H9 (cell line): ENCODE measurements at regions not wholly inside any gene's neighbourhood (a gene's known extent, or its start where the extent isn't known, plus 50 kb on each side); places are given as distances from the start of the nearest gene placed in this dataset.

ENCODE experiments used
- DNase-seq: peaks from one replicate; pipeline ENCODE4 v3.0.0-alpha.2; 2017
- H2AFZ ChIP-seq: one replicate; pipeline ENCODE4 v1.6.1; 2013; ENCODE audit warnings: mild to moderate bottlenecking, low read length, control low read depth, moderate library complexity
- H2AK5ac ChIP-seq: 2 replicates; pipeline ENCODE4 v1.6.1; 2013; ENCODE audit warnings: low read length, control low read depth, mixed read lengths; ENCODE audit not compliant: insufficient read length
- H2BK120ac ChIP-seq: one replicate; pipeline ENCODE4 v1.6.1; 2013; ENCODE audit warnings: low read depth, mild to moderate bottlenecking, low read length, control low read depth, inconsistent platforms; ENCODE audit not compliant: poor library complexity, severe bottlenecking
- H2BK12ac ChIP-seq: 2 replicates; pipeline ENCODE4 v1.6.1; 2013; ENCODE audit warnings: low read length, control low read depth, mixed read lengths, low read depth; ENCODE audit not compliant: insufficient read length
- H2BK15ac ChIP-seq: 2 replicates; pipeline ENCODE4 v1.6.1; 2013; ENCODE audit warnings: low read depth, low read length, control low read depth
- H2BK20ac ChIP-seq: one replicate; pipeline ENCODE4 v1.6.1; 2013; ENCODE audit warnings: low read depth, mild to moderate bottlenecking, low read length, control low read depth, inconsistent platforms; ENCODE audit not compliant: poor library complexity, severe bottlenecking
- H2BK5ac ChIP-seq: 2 replicates; pipeline ENCODE4 v1.6.1; 2013; ENCODE audit warnings: low read length, control low read depth, mixed read lengths; ENCODE audit not compliant: insufficient read length
- H3K14ac ChIP-seq: 2 replicates; pipeline ENCODE4 v1.6.1; 2013; ENCODE audit warnings: low read length, control low read depth; ENCODE audit not compliant: insufficient read depth
- H3K18ac ChIP-seq: 2 replicates; pipeline ENCODE4 v1.6.1; 2013; ENCODE audit warnings: low read depth, mild to moderate bottlenecking, mixed read lengths, low read length, control low read depth; ENCODE audit not compliant: insufficient read length
- H3K23ac ChIP-seq: 2 replicates; pipeline ENCODE4 v1.6.1; 2013; ENCODE audit warnings: low read length, control low read depth, mixed read lengths, low read depth; ENCODE audit not compliant: insufficient read length
- H3K23me2 ChIP-seq: 2 replicates; pipeline ENCODE4 v1.6.1; 2013; ENCODE audit warnings: low read depth, mild to moderate bottlenecking, mixed read lengths, low read length, control low read depth; ENCODE audit not compliant: insufficient read length, poor library complexity, severe bottlenecking
- H3K27ac ChIP-seq: 2 replicates; pipeline ENCODE4 v1.5.1; 2013; ENCODE audit warnings: low read length, control low read depth, mixed read lengths, low read depth; ENCODE audit not compliant: insufficient read length
- H3K27me3 ChIP-seq: 2 replicates; pipeline ENCODE4 v1.6.1; 2013; ENCODE audit warnings: low read length, control low read depth, inconsistent platforms; ENCODE audit not compliant: insufficient read depth
- H3K4ac ChIP-seq: 2 replicates; pipeline ENCODE4 v1.6.1; 2013; ENCODE audit warnings: low read depth, mild to moderate bottlenecking, control low read depth, inconsistent platforms, low read length, moderate library complexity
- H3K4me1 ChIP-seq: 2 replicates; pipeline ENCODE4 v1.6.1; 2013; ENCODE audit warnings: low read length, control low read depth, inconsistent platforms; ENCODE audit not compliant: insufficient read depth
- H3K4me2 ChIP-seq: 2 replicates; pipeline ENCODE4 v1.6.1; 2013; ENCODE audit warnings: low read length, control low read depth, mixed read lengths; ENCODE audit not compliant: insufficient read length, insufficient read depth
- H3K56ac ChIP-seq: 2 replicates; pipeline ENCODE4 v1.6.1; 2013; ENCODE audit warnings: low read depth, mild to moderate bottlenecking, mixed read lengths, low read length, control low read depth; ENCODE audit not compliant: insufficient read length
- H3K79me1 ChIP-seq: 2 replicates; pipeline ENCODE4 v1.6.1; 2013; ENCODE audit warnings: low read depth, mild to moderate bottlenecking, moderate library complexity, low read length, control low read depth, inconsistent platforms; ENCODE audit not compliant: insufficient read depth, poor library complexity, severe bottlenecking
- H3K79me2 ChIP-seq: 2 replicates; pipeline ENCODE4 v1.6.1; 2013; ENCODE audit warnings: low read length, control low read depth, inconsistent platforms; ENCODE audit not compliant: insufficient read depth
- H3K9ac ChIP-seq: 2 replicates; pipeline ENCODE4 v1.6.1; 2013; ENCODE audit warnings: low read length, control low read depth, mixed read lengths; ENCODE audit not compliant: insufficient read length; ENCODE audit errors: extremely low read depth
- H3K9me3 ChIP-seq: one replicate; pipeline ENCODE4 v1.6.1; 2013; ENCODE audit warnings: low read depth, low read length, inconsistent platforms; ENCODE audit not compliant: control insufficient read depth
- H3T11ph ChIP-seq: one replicate; pipeline ENCODE4 v1.6.1; 2013; ENCODE audit warnings: mild to moderate bottlenecking, low read length, control low read depth, inconsistent platforms
- H4K20me1 ChIP-seq: one replicate; pipeline ENCODE4 v1.6.1; 2013; ENCODE audit not compliant: control insufficient read depth, insufficient read length, insufficient read depth
- H4K5ac ChIP-seq: 2 replicates; pipeline ENCODE4 v1.6.1; 2013; ENCODE audit warnings: low read depth, mild to moderate bottlenecking, mixed read lengths, low read length, control low read depth; ENCODE audit not compliant: insufficient read length
- H4K8ac ChIP-seq: replicated peaks from 2 replicates; pipeline ENCODE4 v1.6.1; 2013; ENCODE audit warnings: low read length, control low read depth, mixed read lengths, low read depth; ENCODE audit not compliant: insufficient read length
- H4K91ac ChIP-seq: 2 replicates; pipeline ENCODE4 v1.6.1; 2013; ENCODE audit warnings: low read depth, mild to moderate bottlenecking, moderate library complexity, mixed read lengths, low read length, control low read depth; ENCODE audit not compliant: insufficient read length
- H3K27ac Mint-ChIP-seq, 3 experiments: 2 replicates in 2 of 3; 3 replicates in 1 of 3; pipeline ENCODE4 v1.8.0; 2020 to 2021; ENCODE audit warnings: mixed read lengths in 3 of 3, mild to moderate bottlenecking in 1 of 3, moderate library complexity in 1 of 3
- H3K27me3 Mint-ChIP-seq: 2 replicates; pipeline ENCODE4 v1.8.0; 2021; ENCODE audit warnings: low read depth, mild to moderate bottlenecking, moderate library complexity, mixed read lengths
- H3K36me3 Mint-ChIP-seq, 3 experiments: 2 replicates in 2 of 3; 3 replicates in 1 of 3; pipeline ENCODE4 v1.8.0; 2020 to 2021; ENCODE audit warnings: low read depth in 3 of 3, mixed read lengths in 3 of 3; ENCODE audit not compliant: insufficient read depth in 1 of 3
- H3K4me1 Mint-ChIP-seq, 2 experiments: 2 replicates each; pipeline ENCODE4 v1.8.0; 2020; ENCODE audit warnings: mixed read lengths in 2 of 2
- H3K4me3 Mint-ChIP-seq, 2 experiments: 2 replicates in 1 of 2; 3 replicates in 1 of 2; pipeline ENCODE4 v1.8.0; 2020 to 2021; ENCODE audit warnings: mild to moderate bottlenecking in 2 of 2, mixed read lengths in 2 of 2, moderate library complexity in 1 of 2
- H3K9me3 Mint-ChIP-seq, 2 experiments: 2 replicates in 1 of 2; 3 replicates in 1 of 2; pipeline ENCODE4 v1.8.0; 2020; ENCODE audit warnings: mild to moderate bottlenecking in 2 of 2, mixed read lengths in 2 of 2, moderate library complexity in 1 of 2
- WGBS: extraction: QIAGEN DNeasy Blood & Tissue Kit; methylation state at CpG from one replicate; pipeline ENCODE4 v1.1.7; 2013; ENCODE audit warnings: missing lambda C conversion rate, low lambda C conversion rate, mixed read lengths; ENCODE audit not compliant: insufficient read length; ENCODE audit errors: extremely low coverage; 5-methylcytosine and 5-hydroxymethylcytosine counted together
- TF ChIP-seq, protein P1 (sequence below): fragments of 200-600 bp; sonication (generic); conservative IDR thresholded peaks from 3 replicates; pipeline ENCODE4 v1.8.0; 2021; ENCODE audit warnings: antibody characterized with exemption, mild to moderate bottlenecking

DNA sequence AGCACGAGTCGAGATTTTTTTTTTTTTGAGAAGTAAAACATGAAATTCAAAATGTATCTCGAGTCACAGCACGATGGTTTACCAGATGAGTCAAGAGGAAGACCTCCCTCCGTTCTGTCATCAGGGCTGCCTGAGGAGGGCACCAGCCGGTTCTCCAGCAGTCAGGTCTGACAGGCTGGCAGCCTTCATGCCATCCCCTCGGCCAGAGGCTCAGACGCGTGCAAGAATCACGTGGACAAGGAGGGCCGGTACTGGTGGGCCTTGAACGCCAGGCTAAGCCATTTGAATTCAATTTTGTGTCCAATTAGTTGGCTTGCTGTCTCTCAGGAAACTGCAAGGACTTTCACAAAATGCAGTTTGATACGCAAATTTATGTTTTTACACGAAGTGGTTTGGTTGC lies 1412.2 kb downstream of the BRD1 start:
- H3K4ac ChIP-seq = no peak overlapping the region
- Mint-ChIP-seq H3K4me1 (peaks cover 17 to 19% of the 10 kb centered on the region in 2 experiments), H3K27me3 (peaks cover 3% of the 10 kb centered on the region), H3K4me3 (no peak overlapping the region), H3K27ac (no peak overlapping the region), H3K36me3 (no peaks in the 10 kb centered on the region), H3K9me3 (no peaks in the 10 kb centered on the region; a peak in 1 of 5 replicates)
- H2BK15ac ChIP-seq = no peak overlapping the region
- H3T11ph ChIP-seq = no peak overlapping the region
- no peak overlapping the region for H2AFZ ChIP-seq
- H3K9me3 ChIP-seq = no peaks in the 10 kb centered on the region
- no peaks in the 10 kb centered on the region for H3K79me2 ChIP-seq
- TF ChIP-seq, protein P1, sequence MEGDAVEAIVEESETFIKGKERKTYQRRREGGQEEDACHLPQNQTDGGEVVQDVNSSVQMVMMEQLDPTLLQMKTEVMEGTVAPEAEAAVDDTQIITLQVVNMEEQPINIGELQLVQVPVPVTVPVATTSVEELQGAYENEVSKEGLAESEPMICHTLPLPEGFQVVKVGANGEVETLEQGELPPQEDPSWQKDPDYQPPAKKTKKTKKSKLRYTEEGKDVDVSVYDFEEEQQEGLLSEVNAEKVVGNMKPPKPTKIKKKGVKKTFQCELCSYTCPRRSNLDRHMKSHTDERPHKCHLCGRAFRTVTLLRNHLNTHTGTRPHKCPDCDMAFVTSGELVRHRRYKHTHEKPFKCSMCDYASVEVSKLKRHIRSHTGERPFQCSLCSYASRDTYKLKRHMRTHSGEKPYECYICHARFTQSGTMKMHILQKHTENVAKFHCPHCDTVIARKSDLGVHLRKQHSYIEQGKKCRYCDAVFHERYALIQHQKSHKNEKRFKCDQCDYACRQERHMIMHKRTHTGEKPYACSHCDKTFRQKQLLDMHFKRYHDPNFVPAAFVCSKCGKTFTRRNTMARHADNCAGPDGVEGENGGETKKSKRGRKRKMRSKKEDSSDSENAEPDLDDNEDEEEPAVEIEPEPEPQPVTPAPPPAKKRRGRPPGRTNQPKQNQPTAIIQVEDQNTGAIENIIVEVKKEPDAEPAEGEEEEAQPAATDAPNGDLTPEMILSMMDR = no peak
- H2AK5ac ChIP-seq = no peak overlapping the region
- DNase-seq = no peak
- no peak overlapping the region for H2BK12ac ChIP-seq
- no CpG with 5 or more reads among the region's 14 CpGs for WGBS
- H2BK5ac ChIP-seq = no peak overlapping the region
- no peak overlapping the region for H2BK120ac ChIP-seq
- no peak overlapping the region for H4K91ac ChIP-seq
- H3K4me1 ChIP-seq = peaks cover 6% of the 10 kb centered on the region; the same call in 1 of the 2 replicates
- H3K9ac ChIP-seq = no peak overlapping the region
- no peak overlapping the region for H2BK20ac ChIP-seq
- H3K56ac ChIP-seq = no peak overlapping the region
- no peak overlapping the region; the same call in 1 of the 2 replicates for H3K14ac ChIP-seq
- no peak overlapping the region for H4K8ac ChIP-seq
- no peaks in the 10 kb centered on the region for H3K27me3 ChIP-seq
- H4K5ac ChIP-seq = no peak overlapping the region
- H4K20me1 ChIP-seq = no peaks in the 10 kb centered on the region
- no peaks in the 10 kb centered on the region for H3K79me1 ChIP-seq
- no peak overlapping the region for H3K23ac ChIP-seq
- no peak overlapping the region for H3K4me2 ChIP-seq
- H3K18ac ChIP-seq = no peak overlapping the region
- H3K23me2 ChIP-seq = no peaks in the 10 kb centered on the region
- H3K27ac ChIP-seq = no peak overlapping the region
